Mesenchymal stem cell (in vitro differentiated cells and primary cell): ENCODE measurements at regions not wholly inside any gene's neighbourhood (a gene's known extent, or its start where the extent isn't known, plus 50 kb on each side); places are given as distances from the start of the nearest gene placed in this dataset.

Experiments used
- DNase-seq: peaks from one replicate; pipeline ENCODE4 v3.0.0-alpha.2; 2013
- H2AFZ ChIP-seq: one replicate; pipeline ENCODE4 v1.6.1; 2013; ENCODE audit warnings: low read depth, mild to moderate bottlenecking, control low read depth, inconsistent platforms, low read length, moderate library complexity
- H2AK5ac ChIP-seq: 2 replicates; pipeline ENCODE4 v1.6.1; 2013; ENCODE audit warnings: low read length, moderate library complexity, mild to moderate bottlenecking, inconsistent platforms; ENCODE audit not compliant: severe bottlenecking
- H2BK120ac ChIP-seq: one replicate; pipeline ENCODE4 v1.6.1; 2013; ENCODE audit warnings: low read depth, mild to moderate bottlenecking, inconsistent platforms, low read length, moderate library complexity
- H2BK12ac ChIP-seq, 2 experiments: one replicate each; pipeline ENCODE4 v1.6.1; 2013; ENCODE audit warnings: inconsistent platforms in 2 of 2, low read length in 2 of 2, mild to moderate bottlenecking in 2 of 2, moderate library complexity in 2 of 2, control low read depth in 1 of 2
- H2BK15ac ChIP-seq: one replicate; pipeline ENCODE4 v1.6.1; 2013; ENCODE audit warnings: mild to moderate bottlenecking, low read depth, inconsistent platforms; ENCODE audit not compliant: poor library complexity, severe bottlenecking
- H2BK5ac ChIP-seq: 2 replicates; pipeline ENCODE4 v1.6.1; 2013; ENCODE audit warnings: low read depth, mild to moderate bottlenecking, low read length, control low read depth, inconsistent platforms; ENCODE audit not compliant: poor library complexity, severe bottlenecking
- H3K14ac ChIP-seq, 2 experiments: one replicate each; pipeline ENCODE4 v1.6.1; 2013; ENCODE audit warnings: inconsistent platforms in 2 of 2, low read length in 2 of 2, control low read depth in 1 of 2, mild to moderate bottlenecking in 1 of 2, moderate library complexity in 1 of 2
- H3K18ac ChIP-seq, 2 experiments: one replicate each; pipeline ENCODE4 v1.6.1; 2013; ENCODE audit warnings: inconsistent platforms in 2 of 2, low read length in 2 of 2, control low read depth in 1 of 2, low read depth in 1 of 2, mild to moderate bottlenecking in 1 of 2
- H3K23ac ChIP-seq, 2 experiments: one replicate each; pipeline ENCODE4 v1.6.1; 2013; ENCODE audit warnings: inconsistent platforms in 2 of 2, low read length in 2 of 2, mild to moderate bottlenecking in 2 of 2, moderate library complexity in 2 of 2, control low read depth in 1 of 2
- H3K27ac ChIP-seq: 2 replicates; pipeline ENCODE4 v1.5.1; 2013; ENCODE audit warnings: mild to moderate bottlenecking, moderate library complexity, low read length, control low read depth, inconsistent platforms; ENCODE audit not compliant: poor library complexity, severe bottlenecking
- H3K27me3 ChIP-seq, 2 experiments: 2 replicates each; pipeline versions ENCODE4 v1.6.1 to v1.7.0; 2013; ENCODE audit warnings: low read length in 2 of 2, mild to moderate bottlenecking in 2 of 2, moderate library complexity in 2 of 2, control low read depth in 1 of 2, inconsistent platforms in 1 of 2; ENCODE audit not compliant: control insufficient read depth in 1 of 2, insufficient read depth in 1 of 2
- H3K36me3 ChIP-seq, 2 experiments: 2 replicates each; pipeline versions ENCODE4 v1.6.1 to v1.7.0; 2013; ENCODE audit warnings: low read length in 2 of 2, control low read depth in 1 of 2, inconsistent platforms in 1 of 2, low read depth in 1 of 2, mild to moderate bottlenecking in 1 of 2; ENCODE audit not compliant: insufficient read depth in 2 of 2, control insufficient read depth in 1 of 2
- H3K4ac ChIP-seq, 2 experiments: one replicate each; pipeline ENCODE4 v1.6.1; 2013; ENCODE audit warnings: inconsistent platforms in 2 of 2, low read length in 2 of 2, mild to moderate bottlenecking in 2 of 2, moderate library complexity in 2 of 2, control low read depth in 1 of 2, low read depth in 1 of 2
- H3K4me1 ChIP-seq: 2 replicates; pipeline ENCODE4 v1.6.1; 2013; ENCODE audit warnings: low read depth, low read length, control low read depth; ENCODE audit not compliant: control insufficient read depth, insufficient read depth
- H3K4me2 ChIP-seq: 2 replicates; pipeline ENCODE4 v1.6.1; 2013; ENCODE audit warnings: low read length, mild to moderate bottlenecking, inconsistent platforms; ENCODE audit not compliant: poor library complexity, severe bottlenecking
- H3K4me3 ChIP-seq, 2 experiments: 2 replicates each; pipeline versions ENCODE4 v1.5.1 to v1.7.0; 2013; ENCODE audit warnings: low read length in 2 of 2, mild to moderate bottlenecking in 2 of 2, control low read depth in 1 of 2, low read depth in 1 of 2; ENCODE audit not compliant: insufficient read depth in 1 of 2
- H3K79me1 ChIP-seq: replicated peaks from 2 replicates; pipeline ENCODE4 v1.6.1; 2013; ENCODE audit warnings: mild to moderate bottlenecking, control low read depth, low read length, inconsistent platforms; ENCODE audit not compliant: poor library complexity, severe bottlenecking
- H3K9ac ChIP-seq: 2 replicates; pipeline ENCODE4 v1.7.0; 2013; ENCODE audit warnings: mild to moderate bottlenecking, low read length, moderate library complexity
- H3K9me3 ChIP-seq: 2 replicates; pipeline ENCODE4 v1.7.0; 2013; ENCODE audit warnings: mild to moderate bottlenecking, low read length; ENCODE audit not compliant: control insufficient read depth
- H4K8ac ChIP-seq: one replicate; pipeline ENCODE4 v1.6.1; 2013; ENCODE audit warnings: inconsistent platforms, mild to moderate bottlenecking, low read length, moderate library complexity
- H4K91ac ChIP-seq: one replicate; pipeline ENCODE4 v1.6.1; 2013; ENCODE audit warnings: mild to moderate bottlenecking, low read length, inconsistent platforms
- WGBS: methylation state at CpG from one replicate; pipeline ENCODE4 v1.1.7; 2013; ENCODE audit warnings: mixed read lengths; 5-methylcytosine and 5-hydroxymethylcytosine counted together

GRCh38 chr12:125889742-125890141, 824.5 kb downstream of the AACS start:
- H3K36me3 ChIP-seq: no peaks in the 10 kb centered on the region
- H3K79me1 ChIP-seq: no peaks in the 10 kb centered on the region
- peaks cover 7% of the 10 kb centered on the region for H3K9me3 ChIP-seq
- no peak overlapping the region for H3K4me3 ChIP-seq
- no peak overlapping the region for H4K91ac ChIP-seq
- H2AFZ ChIP-seq: no peak overlapping the region
- 55% methylated on average over 6 of the region's 6 CpGs for WGBS
- H3K18ac ChIP-seq: no peak overlapping the region
- H3K14ac ChIP-seq: no peak overlapping the region
- H3K27me3 ChIP-seq: no peaks in the 10 kb centered on the region
- H2BK15ac ChIP-seq: no peak overlapping the region
- no peak overlapping the region for H2BK5ac ChIP-seq
- no peak for DNase-seq
- H3K4me1 ChIP-seq: peaks cover 3% of the 10 kb centered on the region
- H2AK5ac ChIP-seq: no peak overlapping the region
- no peak overlapping the region for H3K4me2 ChIP-seq
- no peak overlapping the region for H2BK120ac ChIP-seq
- H3K23ac ChIP-seq: no peak overlapping the region
- no peak overlapping the region for H2BK12ac ChIP-seq
- H4K8ac ChIP-seq: no peak overlapping the region
- H3K27ac ChIP-seq: no peak overlapping the region
- H3K9ac ChIP-seq: no peak overlapping the region
- no peak overlapping the region for H3K4ac ChIP-seq

GRCh38 chr12:125890366-125890905, 825.2 kb downstream of the AACS start:
- WGBS: 79% methylated on average over 6 of the region's 7 CpGs
- H3K79me1 ChIP-seq: no peaks in the 10 kb centered on the region
- no peak overlapping the region for H2BK120ac ChIP-seq
- H2BK15ac ChIP-seq: no peak overlapping the region
- no peak overlapping the region for H3K9ac ChIP-seq
- peaks cover 3% of the 10 kb centered on the region for H3K4me1 ChIP-seq
- no peak overlapping the region for H3K4me2 ChIP-seq
- no peak overlapping the region for H3K23ac ChIP-seq
- H3K4me3 ChIP-seq: no peak overlapping the region
- no peak overlapping the region for H2BK12ac ChIP-seq
- H3K14ac ChIP-seq: no peak overlapping the region
- DNase-seq: no peak
- no peak overlapping the region for H2AK5ac ChIP-seq
- no peaks in the 10 kb centered on the region for H3K27me3 ChIP-seq
- no peak overlapping the region for H3K18ac ChIP-seq
- no peak overlapping the region for H2BK5ac ChIP-seq
- no peak overlapping the region for H3K4ac ChIP-seq
- H2AFZ ChIP-seq: no peak overlapping the region
- H4K8ac ChIP-seq: no peak overlapping the region
- peaks cover 10% of the 10 kb centered on the region for H3K9me3 ChIP-seq
- H3K27ac ChIP-seq: peak overlapping the region; percentile 49
- H3K36me3 ChIP-seq: no peaks in the 10 kb centered on the region
- H4K91ac ChIP-seq: no peak overlapping the region

DNA sequence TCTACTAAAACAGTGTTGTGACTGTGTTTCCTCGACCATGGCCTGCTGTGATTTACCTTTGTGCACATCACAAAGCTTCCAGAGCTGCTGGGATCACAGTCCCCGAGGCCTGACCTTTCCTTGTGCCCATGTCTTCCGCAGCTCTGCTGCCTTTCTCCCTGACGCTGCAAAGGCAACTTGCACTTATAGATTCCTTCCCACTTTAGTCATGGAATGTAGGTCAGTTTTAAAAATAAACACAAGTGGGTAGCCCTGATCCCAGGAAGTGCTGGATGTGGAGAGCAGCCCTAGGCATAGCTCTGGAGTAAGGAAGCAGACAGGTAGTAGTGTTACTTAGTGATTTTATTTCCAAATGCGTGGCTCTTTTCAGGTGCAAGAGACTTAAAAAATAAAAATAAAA, 825.7 kb downstream of the AACS start:
- WGBS: 47% methylated on average over 5 of the region's 5 CpGs

DNA sequence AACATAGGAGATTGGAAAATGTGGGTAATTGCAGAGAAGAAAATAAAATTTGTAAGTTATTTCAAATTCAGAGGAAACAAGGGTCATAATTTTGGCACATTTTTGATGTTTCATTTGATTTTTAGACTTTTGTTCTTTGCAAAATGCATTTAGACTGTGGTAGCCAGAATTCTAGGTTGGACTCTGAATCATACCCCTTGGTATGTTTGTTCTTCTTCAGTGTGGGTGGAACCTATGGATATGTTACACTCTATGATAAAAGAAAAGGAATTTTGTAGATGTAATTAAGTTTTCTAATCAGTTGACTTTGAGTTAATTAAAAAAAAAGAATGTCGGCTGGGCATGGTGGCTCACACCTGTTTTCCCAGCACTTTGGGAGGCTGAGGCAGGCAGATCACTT, 827.0 kb downstream of the AACS start:
- H4K8ac ChIP-seq: no peak overlapping the region
- WGBS: 81% methylated on average over 1 of the region's 1 CpG
- H3K4me2 ChIP-seq: no peak overlapping the region

More for the DNA sequence above, 825.7 kb downstream of the AACS start:
- no peak overlapping the region for H2BK15ac ChIP-seq
- peaks cover 3% of the 10 kb centered on the region for H3K4me1 ChIP-seq
- H2AK5ac ChIP-seq: no peak overlapping the region
- no peaks in the 10 kb centered on the region for H3K36me3 ChIP-seq
- H3K4ac ChIP-seq: no peak overlapping the region
- no peak overlapping the region for H3K4me2 ChIP-seq
- peaks cover 14% of the 10 kb centered on the region for H3K9me3 ChIP-seq
- no peak overlapping the region for H3K18ac ChIP-seq
- no peak overlapping the region for H4K91ac ChIP-seq
- no peak overlapping the region for H3K23ac ChIP-seq
- H3K79me1 ChIP-seq: no peaks in the 10 kb centered on the region
- H3K9ac ChIP-seq: no peak overlapping the region
- no peak overlapping the region for H2BK12ac ChIP-seq
- H3K27me3 ChIP-seq: no peaks in the 10 kb centered on the region
- peak overlapping the region; percentile 49 for H3K27ac ChIP-seq
- H2BK120ac ChIP-seq: no peak overlapping the region
- H3K4me3 ChIP-seq: no peak overlapping the region
- no peak overlapping the region for H2AFZ ChIP-seq
- DNase-seq: no peak
- H3K14ac ChIP-seq: no peak overlapping the region
- no peak overlapping the region for H4K8ac ChIP-seq
- H2BK5ac ChIP-seq: no peak overlapping the region

More for the DNA sequence above, 827.0 kb downstream of the AACS start:
- Histone ChIP-seq H2AK5ac (no peak overlapping the region), H3K18ac (no peak overlapping the region), H3K27me3 (no peaks in the 10 kb centered on the region), H2AFZ (no peak overlapping the region), H3K4me3 (no peak overlapping the region), H3K4ac (no peak overlapping the region), H2BK12ac (no peak overlapping the region), H3K79me1 (no peaks in the 10 kb centered on the region), H2BK5ac (no peak overlapping the region), H2BK120ac (no peak overlapping the region), H3K23ac (no peak overlapping the region), H3K4me1 (peaks cover 5% of the 10 kb centered on the region), H4K91ac (no peak overlapping the region), H3K9me3 (peaks cover 14% of the 10 kb centered on the region), H3K14ac (no peak overlapping the region), H2BK15ac (no peak overlapping the region), H3K36me3 (no peaks in the 10 kb centered on the region), H3K9ac (no peak overlapping the region), H3K27ac (no peak overlapping the region)
- DNase-seq: no peak
